HG03045 (cell line): ENCODE measurements at regions not wholly inside any gene's neighbourhood (a gene's known extent, or its start where the extent isn't known, plus 50 kb on each side); places are given as distances from the start of the nearest gene placed in this dataset.

Source experiments
- ATAC-seq: cut with Tn5 transposase; IDR thresholded peaks from one replicate; pipeline ENCODE4 v1.9.1; 2021; ENCODE audit warnings: mild to moderate bottlenecking, moderate library complexity; ENCODE audit not compliant: unreplicated experiment

DNA sequence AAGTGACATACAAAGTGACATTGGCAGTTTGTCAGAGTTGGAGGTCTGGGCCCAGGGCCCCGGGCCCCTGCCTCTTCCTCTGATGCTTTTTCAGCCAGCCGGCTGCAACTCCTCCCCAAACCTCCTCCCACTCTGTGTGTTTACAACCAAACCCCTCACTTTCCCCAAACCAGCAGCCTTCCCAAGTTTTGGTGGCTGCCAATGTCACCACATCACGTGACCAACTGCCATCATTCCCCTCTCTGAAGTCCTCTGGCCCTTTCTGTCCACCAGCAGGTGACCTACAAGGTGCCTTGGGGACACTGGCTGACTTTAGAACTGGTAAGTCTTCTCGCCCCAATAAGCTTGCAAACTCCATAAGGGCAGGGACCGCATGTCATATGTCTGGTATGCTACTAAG is 357.7 kb downstream of the BCOR start:
- ATAC-seq: no peak

DNA sequence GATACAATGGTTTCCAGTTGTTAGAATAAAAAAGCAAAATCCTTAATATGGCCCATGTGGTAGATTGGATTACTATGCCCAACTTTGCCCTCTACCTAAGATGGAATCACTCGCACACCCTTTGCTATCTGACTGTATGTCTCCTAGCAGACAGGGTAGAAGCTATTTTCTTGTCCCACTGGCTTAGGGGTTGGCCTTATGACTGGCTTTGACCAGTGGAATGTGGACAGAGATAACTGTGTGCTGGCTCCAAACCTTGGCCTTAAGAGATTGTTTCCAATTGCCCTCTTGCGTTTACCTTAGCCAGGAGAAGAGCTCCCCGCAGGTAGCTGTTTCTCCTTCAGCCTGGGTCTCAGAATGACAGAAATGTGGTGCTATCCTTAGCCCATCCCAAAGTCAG is 355.9 kb downstream of the BCOR start:
- no peak for ATAC-seq

DNA sequence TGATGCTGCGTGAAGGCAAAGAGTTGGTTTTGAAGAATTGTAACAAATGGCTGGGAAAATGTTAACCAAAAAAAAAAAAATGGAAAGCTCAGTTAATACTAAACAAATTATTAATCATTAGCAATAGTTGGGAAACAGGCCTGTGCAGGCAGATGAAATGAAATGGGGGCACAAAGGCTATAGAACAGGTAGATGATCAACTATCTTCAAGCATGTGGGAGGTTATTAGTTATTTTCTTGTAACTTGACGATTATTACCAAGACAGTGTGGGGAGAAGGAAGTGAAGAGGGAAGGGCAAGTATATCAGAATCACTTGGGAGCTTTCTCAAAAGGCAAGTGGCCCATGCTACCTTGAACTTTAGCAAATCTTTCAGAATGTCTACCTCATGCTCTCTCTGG is 351.9 kb downstream of the BCOR start:
- no peak for ATAC-seq

DNA sequence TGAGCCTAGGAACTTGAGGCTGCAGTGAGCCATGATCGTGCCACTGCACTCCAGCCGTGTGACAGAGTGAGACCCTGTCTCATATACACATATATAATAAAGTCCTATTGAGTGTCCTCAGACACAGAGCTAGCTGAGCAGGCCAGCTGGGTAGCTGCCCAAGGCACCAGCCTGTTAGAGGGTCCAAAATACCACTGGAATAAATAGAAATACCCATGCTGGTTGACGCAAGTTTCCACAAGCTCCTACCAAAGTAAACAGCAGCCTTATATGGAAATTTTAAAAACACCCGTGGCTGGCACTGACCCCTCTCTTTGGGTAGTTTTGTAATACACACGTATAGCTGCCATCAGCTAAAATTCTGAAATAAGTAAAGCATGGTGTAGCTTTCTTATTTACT is 348.6 kb downstream of the BCOR start:
- ATAC-seq: no peak

DNA sequence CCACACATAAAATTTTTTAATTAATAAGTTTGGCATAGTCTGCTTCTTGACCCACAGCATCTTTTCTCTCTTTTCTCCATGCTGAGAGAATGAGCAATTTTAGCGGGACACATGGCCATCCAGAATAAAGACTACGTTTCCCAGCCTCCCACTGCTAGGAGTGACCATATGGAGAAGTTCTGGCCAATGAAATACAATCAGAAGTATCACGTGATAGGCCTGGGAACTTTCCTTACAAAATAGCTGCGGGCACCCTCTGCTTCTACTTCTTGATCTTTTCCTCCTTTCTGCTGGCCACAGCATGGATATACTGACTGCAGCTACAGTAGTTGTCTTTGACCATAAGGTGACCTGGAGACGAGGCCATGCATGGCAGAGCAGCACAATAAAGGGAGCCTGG is 348.0 kb downstream of the BCOR start:
- ATAC-seq: no peak

DNA sequence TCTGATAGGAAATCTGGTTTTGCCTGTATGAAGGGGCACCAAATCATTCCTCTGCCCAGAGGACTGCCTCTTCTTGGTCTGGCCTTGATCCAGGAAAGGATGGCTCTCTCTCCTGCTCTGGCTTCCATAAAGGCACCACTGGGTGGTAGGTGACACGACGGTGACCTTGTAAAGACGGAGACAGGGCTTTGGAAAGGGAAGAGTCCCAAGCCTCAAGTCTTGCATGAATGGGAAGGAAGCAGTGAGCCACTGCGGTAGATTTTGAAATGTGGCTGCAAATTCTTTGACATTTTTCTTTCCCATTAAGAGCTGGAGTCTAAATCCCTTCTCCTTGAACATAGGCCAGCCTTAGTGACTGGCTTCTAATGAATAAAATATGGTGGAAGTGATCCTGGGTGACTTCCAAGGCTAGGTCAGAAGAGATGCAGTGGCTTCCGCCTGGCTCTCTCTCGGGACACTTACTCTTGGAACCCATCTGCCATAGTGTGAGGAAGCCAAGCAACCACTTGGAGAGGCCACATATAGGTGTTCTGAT is 347.4 kb downstream of the BCOR start:
- no peak for ATAC-seq

DNA sequence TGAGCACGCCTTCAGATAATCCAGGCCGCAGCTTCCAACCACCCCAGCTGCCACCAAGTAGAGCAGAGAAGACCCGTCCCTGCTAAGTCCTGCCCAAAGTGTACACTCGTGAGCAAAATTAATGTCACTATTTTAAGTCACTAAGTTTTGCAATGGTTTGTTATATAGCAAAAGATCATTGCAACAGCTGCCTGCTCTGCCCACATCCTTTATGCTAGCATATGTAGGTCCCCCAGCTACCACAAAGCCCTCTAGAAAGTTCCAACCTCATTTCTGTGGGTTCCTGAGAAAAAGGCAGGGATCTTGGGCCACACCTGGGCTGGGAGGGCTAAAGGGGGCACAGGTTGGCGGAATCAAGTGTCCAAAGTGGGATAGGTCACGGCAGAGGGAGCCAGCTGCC is 346.9 kb downstream of the BCOR start:
- ATAC-seq: no peak

DNA sequence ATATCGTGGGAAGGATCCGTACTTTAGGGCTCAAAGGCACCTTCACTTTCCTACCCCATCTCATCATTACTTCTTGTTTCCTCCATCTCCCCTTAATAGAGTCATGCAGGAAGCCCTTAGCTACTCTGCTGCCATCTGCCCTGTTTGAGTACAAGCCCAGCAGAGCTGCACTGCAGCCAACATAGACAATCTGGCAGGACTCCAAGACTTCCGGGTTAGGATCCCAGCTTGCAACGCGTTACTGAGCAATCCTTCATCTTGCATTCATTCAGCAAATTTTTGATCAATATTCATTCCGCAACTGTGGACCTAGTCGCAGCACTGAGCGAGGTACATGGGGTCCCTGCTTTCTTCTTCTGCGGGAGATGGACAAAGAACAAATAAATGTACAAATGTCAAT is 344.9 kb downstream of the BCOR start:
- ATAC-seq: no peak

DNA sequence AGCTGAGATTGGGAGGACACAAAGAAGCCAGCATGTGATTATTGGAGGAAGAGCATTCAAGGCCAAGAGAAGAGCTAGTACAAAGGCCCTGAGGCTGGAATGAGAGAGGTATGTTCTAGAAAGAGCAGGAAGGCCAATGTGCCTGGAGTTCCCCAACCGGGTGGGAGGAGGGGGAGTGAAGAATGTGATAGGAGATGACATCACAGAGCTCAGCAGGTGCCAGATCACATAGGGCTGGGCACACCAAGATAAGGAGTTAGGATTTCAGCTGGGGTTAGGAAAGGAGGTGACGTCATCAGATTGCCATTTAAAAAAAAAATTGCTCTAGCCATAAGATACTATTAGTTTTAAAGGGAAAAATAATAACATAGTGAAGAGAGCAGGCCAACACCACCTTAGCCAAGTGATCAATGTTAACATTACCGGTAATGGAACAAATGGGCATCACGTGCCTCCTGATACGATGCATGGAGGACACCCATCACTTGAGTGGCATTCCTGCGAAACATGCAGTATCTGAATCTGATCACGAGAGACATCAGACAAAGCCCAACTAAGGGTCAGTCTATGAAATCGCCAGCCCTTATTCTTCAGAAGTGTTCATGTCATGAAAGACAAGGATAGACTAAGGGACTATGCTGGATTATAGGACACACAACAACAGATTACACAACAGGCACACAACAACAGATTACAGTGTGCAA is 344.3 kb downstream of the BCOR start:
- ATAC-seq: no peak

DNA sequence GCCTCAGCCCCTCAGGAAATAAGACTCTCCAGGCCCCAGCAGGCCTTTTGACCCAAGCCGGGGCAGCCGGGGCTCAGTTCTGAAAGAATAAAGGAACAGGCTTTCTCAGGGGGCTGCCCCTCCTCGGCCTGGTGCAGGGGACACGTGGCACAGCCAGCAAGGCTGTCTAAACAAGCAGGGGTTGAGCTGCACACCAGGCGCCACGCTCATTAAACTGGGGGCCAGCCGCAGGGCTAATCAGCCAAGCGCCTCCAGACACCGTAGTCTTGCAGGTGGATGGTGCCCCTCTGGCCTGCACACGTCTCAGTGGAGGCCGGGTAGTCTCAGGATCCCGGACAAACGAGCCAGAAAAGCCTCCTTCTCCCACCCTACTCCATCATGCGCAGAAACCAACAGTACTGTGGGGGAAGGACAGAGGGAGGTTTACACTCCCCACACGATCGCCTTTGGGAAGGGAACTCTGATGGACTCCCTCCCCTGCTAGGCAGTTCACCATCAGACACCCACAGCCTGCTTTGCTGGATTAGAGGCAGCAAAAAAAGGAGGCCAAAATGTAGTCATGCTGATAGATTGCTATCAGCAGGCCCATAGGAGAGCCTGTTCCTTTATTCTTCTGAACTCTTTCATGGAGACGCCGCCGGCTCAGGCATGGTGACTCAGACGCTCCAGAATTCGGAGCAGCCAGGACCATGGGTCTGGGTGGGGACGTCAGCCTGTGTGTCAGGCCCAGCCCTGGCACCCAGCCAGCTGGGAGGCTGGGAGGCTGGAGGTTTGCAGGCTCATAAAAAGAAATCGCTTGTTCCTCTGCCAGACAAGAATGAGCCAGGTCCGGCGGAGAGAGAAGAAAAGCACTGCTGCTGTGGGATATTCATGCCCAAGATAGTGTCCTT is 342.4 kb downstream of the BCOR start:
- ATAC-seq: no peak

DNA sequence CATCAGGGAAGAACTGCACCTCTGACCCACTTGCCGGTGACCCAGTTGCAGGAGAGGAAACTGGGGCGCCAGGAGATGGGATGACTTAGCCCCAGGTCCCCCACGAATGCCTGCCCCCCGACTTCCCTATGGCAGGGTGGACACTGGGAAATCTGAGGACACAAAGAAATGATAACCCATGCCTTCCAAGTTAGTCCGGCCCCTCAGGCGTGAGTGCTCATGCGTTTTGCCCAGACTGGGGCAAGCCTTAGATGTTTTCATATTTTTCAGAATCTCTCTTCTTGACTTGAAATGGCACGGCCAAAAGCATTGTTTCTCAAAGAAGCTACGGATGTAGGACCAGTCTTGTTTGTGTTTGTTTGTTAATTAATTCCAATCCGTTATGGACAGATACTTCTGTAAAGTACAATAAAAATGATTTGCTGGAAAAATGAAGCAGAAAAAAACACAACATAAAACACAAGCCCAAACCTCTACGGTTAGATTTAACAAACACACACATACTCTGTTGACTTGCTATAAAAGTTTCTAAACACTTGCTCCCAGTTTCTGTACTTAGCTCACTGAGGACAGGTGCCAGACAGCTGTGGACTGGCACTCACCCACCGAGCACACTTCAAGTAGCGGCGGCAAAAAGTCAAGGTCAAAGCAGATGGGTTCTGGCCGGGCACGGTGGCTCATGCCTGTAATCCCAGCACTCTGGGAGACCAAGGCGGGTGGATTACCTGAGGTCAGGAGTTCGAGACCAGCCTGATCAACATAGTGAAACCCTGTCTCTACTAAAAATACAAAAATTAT is 341.5 kb downstream of the BCOR start:
- no peak for ATAC-seq

DNA sequence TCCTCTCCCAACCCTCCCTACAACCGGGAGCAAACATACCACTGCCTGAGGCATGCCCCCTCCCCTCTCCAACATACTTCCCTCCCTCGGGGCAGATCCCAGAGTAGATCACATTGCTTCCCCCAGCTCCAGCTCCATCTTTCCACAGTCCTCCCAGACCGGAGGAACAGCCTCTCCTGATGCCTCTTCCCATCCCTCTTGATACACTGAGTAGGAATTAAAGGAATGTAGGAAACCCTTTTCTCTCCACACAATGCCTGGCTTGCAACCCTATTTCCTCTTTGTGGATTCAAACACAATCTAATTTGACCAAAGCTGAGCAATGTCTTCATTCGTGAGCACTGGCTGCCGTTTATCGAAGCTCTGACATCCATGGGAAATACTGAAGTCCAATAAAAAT is 339.8 kb downstream of the BCOR start:
- no peak for ATAC-seq

DNA sequence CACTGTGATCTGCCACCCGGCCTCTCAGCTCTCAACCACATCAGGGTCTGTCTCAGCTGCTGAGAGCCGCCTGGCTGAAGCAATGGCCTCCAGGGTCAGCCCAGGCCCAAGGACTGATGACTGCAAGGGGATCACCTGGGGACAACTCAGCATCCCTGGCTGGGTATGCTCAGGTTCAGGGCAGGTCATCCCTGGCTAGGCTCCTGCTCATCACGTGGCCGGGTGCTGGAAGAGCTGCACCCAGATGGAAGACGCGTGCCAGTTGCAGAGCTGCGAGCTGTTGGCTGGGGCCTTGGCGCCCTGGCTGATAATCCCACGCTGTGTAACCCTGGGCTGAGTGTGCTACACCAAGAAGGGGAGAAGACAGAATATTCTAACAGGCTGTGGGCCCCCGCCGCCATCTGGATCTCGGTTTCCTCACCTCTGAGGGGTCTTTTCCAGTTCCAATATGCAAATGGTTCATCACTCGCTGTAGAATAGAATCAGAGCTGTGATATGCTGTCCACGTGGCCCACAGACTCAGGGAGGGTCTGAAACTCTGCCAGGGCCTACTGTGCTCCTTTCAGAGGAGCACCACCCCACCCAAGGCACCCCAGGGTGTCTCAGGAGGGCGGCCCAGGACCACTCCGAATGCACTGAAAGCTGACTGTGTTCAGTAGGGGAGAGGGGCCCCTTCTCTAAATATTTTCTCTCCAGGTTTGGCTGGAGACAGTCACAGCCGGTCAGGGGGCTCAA is 338.8 kb downstream of the BCOR start:
- no peak for ATAC-seq

DNA sequence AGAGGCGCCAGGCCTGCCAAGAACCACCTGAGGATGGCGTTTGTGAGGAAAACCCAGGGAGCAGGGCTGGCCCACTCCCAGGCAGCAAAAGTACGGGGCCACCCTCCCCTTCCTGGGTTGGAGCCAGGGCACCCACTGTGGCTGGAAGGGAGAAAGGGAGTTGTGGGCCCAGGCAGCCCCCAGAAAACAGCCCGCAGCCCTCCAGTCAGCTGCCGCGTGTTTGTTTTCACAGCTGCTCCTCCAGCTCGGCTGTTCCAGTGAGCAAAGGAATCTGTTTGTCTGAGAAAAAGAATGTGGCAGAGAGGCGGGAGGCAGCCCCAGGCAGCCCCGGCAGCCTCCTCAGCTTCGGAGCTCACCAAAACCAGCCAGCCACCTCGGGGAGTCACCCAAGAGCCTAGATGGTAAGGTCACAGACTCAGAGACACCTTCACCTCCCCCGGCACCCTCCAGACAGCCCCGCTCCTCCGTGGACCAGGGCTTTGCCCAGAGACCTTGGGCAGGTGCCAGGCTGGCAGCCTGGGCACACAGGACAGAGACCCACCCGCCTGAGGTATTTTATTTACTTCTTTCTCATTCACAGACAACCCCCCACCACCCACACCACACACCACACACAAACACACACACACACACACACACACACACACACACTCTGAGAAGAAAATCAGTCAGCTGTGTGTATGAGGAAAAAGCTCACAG is 338.1 kb downstream of the BCOR start:
- no peak for ATAC-seq

DNA sequence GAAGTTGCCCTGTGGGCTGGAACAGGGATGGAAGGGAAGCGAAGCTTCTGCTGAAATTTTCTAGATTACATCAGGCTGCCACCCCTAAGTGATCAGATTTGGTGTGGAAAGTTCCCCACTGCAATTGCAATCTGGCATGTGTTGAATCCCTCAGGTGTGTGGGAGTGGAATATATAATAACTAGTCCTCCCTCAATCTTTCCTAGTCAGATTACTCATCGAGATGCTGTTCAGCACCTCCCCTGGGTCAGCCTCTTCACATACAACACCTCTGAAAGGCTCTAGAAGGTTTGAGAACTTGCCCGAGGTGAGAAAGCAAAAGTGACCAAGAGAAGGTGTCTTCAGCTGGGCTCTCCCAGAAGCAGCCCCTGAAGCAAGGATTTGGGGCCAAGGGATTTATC is 336.8 kb downstream of the BCOR start:
- no peak for ATAC-seq

DNA sequence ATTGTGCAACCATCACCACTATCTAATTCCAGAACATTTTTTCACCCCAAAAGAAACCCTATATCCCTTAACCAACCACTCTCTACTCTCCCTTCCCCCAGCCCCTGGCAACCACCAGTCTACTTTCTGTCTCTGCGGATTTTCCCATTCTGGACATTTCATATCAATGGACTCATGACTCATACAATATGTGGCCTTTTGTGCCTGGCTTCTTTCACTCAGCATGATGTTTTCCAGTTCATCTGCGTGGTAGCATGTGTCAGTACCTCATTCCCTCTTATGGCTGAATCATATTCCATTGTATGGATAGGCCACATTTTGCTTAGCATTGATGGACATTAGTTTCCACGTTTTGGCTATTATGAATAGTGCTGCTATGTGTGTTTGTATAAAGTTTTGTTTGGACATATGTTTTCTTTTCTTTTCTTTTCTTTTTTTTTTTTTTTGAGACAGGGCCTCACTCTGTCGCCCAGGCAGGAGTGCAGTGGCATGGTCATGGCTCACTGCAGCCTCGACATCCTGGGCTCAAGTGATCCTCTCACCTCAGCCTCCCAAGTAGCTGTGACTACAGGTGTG is 335.4 kb downstream of the BCOR start:
- no peak for ATAC-seq

DNA sequence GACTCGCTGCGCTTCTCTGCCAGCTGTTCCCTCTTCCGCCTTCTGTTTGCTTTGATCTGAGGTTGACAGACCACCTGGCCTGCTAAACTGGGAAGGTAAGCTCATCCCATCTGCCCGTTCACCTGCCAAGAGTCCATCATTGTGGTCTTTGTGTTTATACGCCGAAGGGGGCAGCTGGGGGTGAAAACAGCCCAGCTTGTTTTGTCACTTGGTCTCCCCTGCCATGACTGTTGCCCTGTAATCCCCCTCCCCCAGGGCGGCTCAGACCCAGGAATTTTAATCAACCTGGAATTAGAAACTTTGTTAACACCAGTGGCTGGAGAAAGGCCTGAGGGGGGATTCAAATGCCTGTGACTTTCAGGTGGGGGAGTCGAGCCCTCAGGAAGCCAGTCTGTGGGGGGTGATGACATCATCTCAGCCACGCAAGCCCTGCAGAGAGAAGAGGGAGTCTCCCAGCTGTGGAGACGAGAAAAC is 333.3 kb downstream of the BCOR start:
- no peak for ATAC-seq

DNA sequence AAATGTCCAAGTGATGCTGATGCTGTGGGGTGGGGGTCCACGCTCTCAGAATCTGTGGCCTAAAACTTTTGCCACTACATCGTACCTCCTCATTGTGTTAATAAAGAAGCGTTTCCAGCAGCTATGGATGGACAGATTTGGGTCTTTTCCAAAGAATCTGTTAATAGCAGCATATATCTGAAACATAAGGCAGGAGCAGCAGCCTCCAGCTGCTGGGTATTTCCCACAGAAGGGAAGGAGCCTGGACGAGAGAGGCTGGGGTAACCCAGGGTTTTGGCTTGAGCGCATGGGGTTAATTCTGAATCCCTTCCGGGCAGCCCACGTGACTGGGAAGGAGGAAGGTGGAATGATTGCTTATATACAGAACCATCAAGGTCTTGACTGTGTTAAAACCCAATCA is 332.4 kb downstream of the BCOR start:
- no peak for ATAC-seq

DNA sequence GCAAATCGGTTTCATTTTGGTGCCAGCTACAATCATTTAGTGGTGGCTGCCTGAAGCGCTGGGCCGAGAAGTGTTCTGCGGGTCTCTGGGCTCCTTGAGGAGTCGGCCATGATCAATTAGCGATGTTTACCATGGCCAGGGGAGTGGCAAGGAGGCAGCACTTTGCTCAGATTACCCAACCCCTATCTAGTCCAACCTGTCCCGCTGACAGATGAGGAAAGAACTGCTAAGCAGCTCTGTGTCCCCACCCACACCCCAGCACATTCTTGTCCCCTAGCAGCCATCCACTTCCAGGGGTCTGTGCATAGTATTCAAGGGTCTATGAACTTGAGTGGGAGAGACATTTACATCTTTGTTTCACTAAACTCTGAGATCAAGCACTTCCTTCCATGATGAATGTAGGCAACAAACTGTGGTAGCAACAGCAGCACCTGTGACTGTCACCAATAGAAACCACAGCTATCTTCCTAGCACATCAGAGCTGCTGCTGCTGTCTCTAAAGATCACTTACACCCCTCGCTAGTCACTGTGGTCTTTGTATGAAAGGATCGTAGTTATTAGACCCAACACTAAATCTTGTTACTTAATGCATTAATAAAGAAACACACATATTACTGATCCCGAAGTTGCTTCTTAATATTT is 331.6 kb downstream of the BCOR start:
- ATAC-seq: no peak
